DOHH2 (cell line): ENCODE measurements at regions not wholly inside any gene's neighbourhood (a gene's known extent, or its start where the extent isn't known, plus 50 kb on each side); places are given as distances from the start of the nearest gene placed in this dataset.

Experiments
- H3F3A ChIP-seq: fragments of 200-600 bp; sonication (generic), shearing (Covaris generic); 2 replicates; pipeline ENCODE4 v1.6.0; 2016; ENCODE audit warnings: antibody characterized with exemption, mild to moderate bottlenecking; ENCODE audit not compliant: control insufficient read depth, insufficient read depth
- H3K27ac ChIP-seq: fragments of 200-600 bp; sonication (generic); 2 replicates; pipeline ENCODE4 v1.5.1; 2014; ENCODE audit warnings: low read depth, mild to moderate bottlenecking, low read length, moderate library complexity
- H3K27me3 ChIP-seq: fragments of 200-600 bp; sonication (generic); 2 replicates; pipeline ENCODE4 v1.6.1; 2014; ENCODE audit warnings: mild to moderate bottlenecking, low read length, mixed read lengths; ENCODE audit not compliant: control insufficient read depth
- H3K36me3 ChIP-seq: fragments of 200-600 bp; sonication (generic); 2 replicates; pipeline ENCODE4 v1.6.1; 2014; ENCODE audit warnings: mild to moderate bottlenecking, low read length, moderate library complexity, mixed read lengths; ENCODE audit not compliant: control insufficient read depth
- H3K4me1 ChIP-seq: fragments of 200-600 bp; sonication (generic); 2 replicates; pipeline ENCODE4 v1.6.1; 2014; ENCODE audit warnings: mild to moderate bottlenecking, low read length, mixed read lengths; ENCODE audit not compliant: control insufficient read depth
- H3K4me2 ChIP-seq: fragments of 200-600 bp; sonication (generic); 2 replicates; pipeline ENCODE4 v1.6.0; 2014; ENCODE audit warnings: mild to moderate bottlenecking, low read length, moderate library complexity
- H3K4me3 ChIP-seq: fragments of 200-600 bp; sonication (generic); 2 replicates; pipeline ENCODE4 v1.5.1; 2014; ENCODE audit warnings: mild to moderate bottlenecking, low read length, mixed read lengths
- H3K79me2 ChIP-seq: fragments of 200-600 bp; sonication (generic); 2 replicates; pipeline ENCODE4 v1.6.1; 2014; ENCODE audit warnings: mild to moderate bottlenecking, low read length, mixed read lengths; ENCODE audit not compliant: control insufficient read depth
- H3K9me2 ChIP-seq: fragments of 200-600 bp; sonication (generic); replicated peaks from 2 replicates; pipeline ENCODE4 v1.6.1; 2014; ENCODE audit warnings: mild to moderate bottlenecking, low read length, mixed read lengths; ENCODE audit not compliant: control insufficient read depth
- H3K9me3 ChIP-seq: fragments of 200-600 bp; sonication (generic); 2 replicates; pipeline ENCODE4 v1.6.1; 2014; ENCODE audit warnings: antibody characterized with exemption, low read length, mixed read lengths; ENCODE audit not compliant: control insufficient read depth, insufficient read depth
- H4K20me1 ChIP-seq: fragments of 200-600 bp; sonication (generic); 2 replicates; pipeline ENCODE4 v1.6.0; 2014; ENCODE audit warnings: low read depth, mild to moderate bottlenecking, antibody characterized with exemption, low read length, moderate library complexity; ENCODE audit not compliant: control insufficient read depth, insufficient read depth
- EZH2phosphoT487 ChIP-seq: fragments of 200-600 bp; sonication (generic); IDR thresholded peaks from 2 replicates; pipeline ENCODE4 v1.6.1; 2017; ENCODE audit warnings: borderline replicate concordance, mild to moderate bottlenecking, antibody characterized with exemption, low read length, moderate library complexity, mixed read lengths
- TF ChIP-seq, protein P1 (sequence below): fragments of 200-600 bp; sonication (generic); IDR thresholded peaks from one replicate; pipeline ENCODE4 v1.5.1; 2014; ENCODE audit warnings: antibody characterized with exemption, mild to moderate bottlenecking, low read depth, low read length; ENCODE audit not compliant: poor library complexity, severe bottlenecking

DNA sequence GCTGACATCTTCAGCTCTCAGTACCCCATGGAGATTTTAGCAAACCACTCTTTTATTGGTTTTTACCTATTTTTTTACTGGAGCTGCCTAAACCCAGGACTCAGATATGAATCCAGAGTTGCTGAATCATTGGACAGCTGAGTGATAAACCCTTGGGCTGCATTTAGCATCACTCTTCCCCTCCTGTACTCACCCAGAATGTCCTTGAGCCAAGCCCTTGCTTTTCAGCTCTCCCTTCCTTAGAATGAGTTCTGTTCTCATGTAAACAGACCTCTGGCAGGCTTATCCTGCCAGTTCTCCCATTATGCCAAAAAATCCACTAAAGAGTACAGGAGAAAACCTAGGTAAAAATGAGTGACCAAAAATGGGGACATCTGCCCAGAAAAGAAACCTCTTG is 200.1 kb upstream of the POU2AF2 start:
- Histone ChIP-seq H3K9me2 (no peaks in the 10 kb centered on the region), H3F3A (no peaks in the 10 kb centered on the region), H3K4me1 (no peaks in the 10 kb centered on the region), H3K4me2 (no peak overlapping the region), H3K27ac (no peak overlapping the region), H4K20me1 (no peaks in the 10 kb centered on the region), H3K36me3 (no peaks in the 10 kb centered on the region), H3K79me2 (no peaks in the 10 kb centered on the region), H3K27me3 (no peaks in the 10 kb centered on the region), H3K4me3 (no peak overlapping the region), H3K9me3 (no peaks in the 10 kb centered on the region)
- no peak for TF ChIP-seq EZH2phosphoT487
- TF ChIP-seq, protein P1, sequence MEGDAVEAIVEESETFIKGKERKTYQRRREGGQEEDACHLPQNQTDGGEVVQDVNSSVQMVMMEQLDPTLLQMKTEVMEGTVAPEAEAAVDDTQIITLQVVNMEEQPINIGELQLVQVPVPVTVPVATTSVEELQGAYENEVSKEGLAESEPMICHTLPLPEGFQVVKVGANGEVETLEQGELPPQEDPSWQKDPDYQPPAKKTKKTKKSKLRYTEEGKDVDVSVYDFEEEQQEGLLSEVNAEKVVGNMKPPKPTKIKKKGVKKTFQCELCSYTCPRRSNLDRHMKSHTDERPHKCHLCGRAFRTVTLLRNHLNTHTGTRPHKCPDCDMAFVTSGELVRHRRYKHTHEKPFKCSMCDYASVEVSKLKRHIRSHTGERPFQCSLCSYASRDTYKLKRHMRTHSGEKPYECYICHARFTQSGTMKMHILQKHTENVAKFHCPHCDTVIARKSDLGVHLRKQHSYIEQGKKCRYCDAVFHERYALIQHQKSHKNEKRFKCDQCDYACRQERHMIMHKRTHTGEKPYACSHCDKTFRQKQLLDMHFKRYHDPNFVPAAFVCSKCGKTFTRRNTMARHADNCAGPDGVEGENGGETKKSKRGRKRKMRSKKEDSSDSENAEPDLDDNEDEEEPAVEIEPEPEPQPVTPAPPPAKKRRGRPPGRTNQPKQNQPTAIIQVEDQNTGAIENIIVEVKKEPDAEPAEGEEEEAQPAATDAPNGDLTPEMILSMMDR: no peak

DNA sequence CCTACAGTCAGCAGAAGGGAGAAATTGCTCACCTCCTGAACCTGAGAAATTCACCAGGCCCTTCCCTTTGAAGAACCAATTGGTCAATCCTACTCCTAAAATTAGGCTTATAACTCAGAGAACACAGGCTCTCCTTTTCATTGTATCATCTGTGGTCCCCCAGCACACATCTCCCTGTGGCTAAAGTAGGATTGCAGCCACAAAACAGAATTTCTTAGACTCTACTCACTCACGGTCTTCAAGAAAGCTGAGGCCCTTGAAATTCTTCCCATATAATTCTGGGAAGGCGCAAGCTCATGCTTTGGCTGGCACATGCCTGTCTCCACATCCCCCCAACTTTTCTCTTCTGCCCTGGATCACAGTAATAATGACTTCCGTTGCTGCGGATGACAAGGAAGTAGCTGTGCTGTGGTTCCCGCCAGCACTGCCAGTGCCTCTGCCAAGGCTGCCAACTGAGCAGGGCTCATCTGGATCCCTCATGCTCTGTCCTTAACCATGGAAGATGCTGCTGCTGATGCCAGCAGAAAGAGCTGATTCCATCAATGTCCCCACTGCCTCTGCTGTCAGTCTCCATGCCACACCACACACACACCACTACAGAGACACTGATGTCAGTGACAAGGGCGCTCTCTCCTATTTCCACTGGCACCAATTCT is 200.6 kb upstream of the POU2AF2 start:
- H3K4me3 ChIP-seq: no peak overlapping the region
- H3K4me1 ChIP-seq: no peaks in the 10 kb centered on the region
- TF ChIP-seq, protein P1: no peak
- TF ChIP-seq EZH2phosphoT487: no peak
- no peaks in the 10 kb centered on the region for H3K36me3 ChIP-seq
- no peaks in the 10 kb centered on the region for H4K20me1 ChIP-seq
- H3K27me3 ChIP-seq: no peaks in the 10 kb centered on the region
- H3K4me2 ChIP-seq: no peak overlapping the region
- no peaks in the 10 kb centered on the region for H3K9me3 ChIP-seq
- no peaks in the 10 kb centered on the region for H3K79me2 ChIP-seq
- no peak overlapping the region for H3K27ac ChIP-seq
- H3K9me2 ChIP-seq: no peaks in the 10 kb centered on the region
- no peaks in the 10 kb centered on the region for H3F3A ChIP-seq

DNA sequence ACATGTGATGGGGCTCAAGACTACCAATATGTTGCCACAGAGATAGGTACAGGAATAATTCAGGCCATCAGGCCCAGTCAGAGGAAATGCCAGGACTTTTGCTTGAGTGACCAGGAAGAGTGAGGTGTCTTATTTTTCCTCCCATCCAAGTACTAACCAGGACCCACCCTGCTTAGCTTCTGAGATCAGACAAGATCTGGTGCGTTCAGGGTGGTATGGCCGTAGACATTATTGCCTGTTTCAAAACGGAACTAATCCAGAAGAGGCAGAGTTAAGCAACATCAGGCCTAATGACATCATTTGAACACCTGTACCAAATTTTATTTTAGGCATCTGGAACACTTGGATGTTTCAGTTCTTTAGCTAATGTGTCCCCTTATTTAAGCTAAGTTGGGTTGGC is 205.5 kb upstream of the POU2AF2 start:
- Histone ChIP-seq H3K9me3 (no peaks in the 10 kb centered on the region), H3K4me1 (no peaks in the 10 kb centered on the region), H3K36me3 (no peaks in the 10 kb centered on the region), H3K9me2 (no peaks in the 10 kb centered on the region), H4K20me1 (no peaks in the 10 kb centered on the region), H3K79me2 (no peaks in the 10 kb centered on the region), H3K4me3 (no peak overlapping the region), H3K27me3 (no peaks in the 10 kb centered on the region), H3K27ac (no peak overlapping the region), H3K4me2 (no peak overlapping the region), H3F3A (no peaks in the 10 kb centered on the region)
- TF ChIP-seq, protein P1: no peak
- TF ChIP-seq EZH2phosphoT487: no peak
